Mesenchymal stem cell (in vitro differentiated cells and primary cell): ENCODE measurements at regions not wholly inside any gene's neighbourhood (a gene's known extent, or its start where the extent isn't known, plus 50 kb on each side); places are given as distances from the start of the nearest gene placed in this dataset.

Experiments used
- DNase-seq: peaks from one replicate; pipeline ENCODE4 v3.0.0-alpha.2; 2013
- H2AFZ ChIP-seq: one replicate; pipeline ENCODE4 v1.6.1; 2013; ENCODE audit warnings: low read depth, mild to moderate bottlenecking, control low read depth, inconsistent platforms, low read length, moderate library complexity
- H2AK5ac ChIP-seq: 2 replicates; pipeline ENCODE4 v1.6.1; 2013; ENCODE audit warnings: low read length, moderate library complexity, mild to moderate bottlenecking, inconsistent platforms; ENCODE audit not compliant: severe bottlenecking
- H2BK120ac ChIP-seq: one replicate; pipeline ENCODE4 v1.6.1; 2013; ENCODE audit warnings: low read depth, mild to moderate bottlenecking, inconsistent platforms, low read length, moderate library complexity
- H2BK12ac ChIP-seq, 2 experiments: one replicate each; pipeline ENCODE4 v1.6.1; 2013; ENCODE audit warnings: inconsistent platforms in 2 of 2, low read length in 2 of 2, mild to moderate bottlenecking in 2 of 2, moderate library complexity in 2 of 2, control low read depth in 1 of 2
- H2BK15ac ChIP-seq: one replicate; pipeline ENCODE4 v1.6.1; 2013; ENCODE audit warnings: mild to moderate bottlenecking, low read depth, inconsistent platforms; ENCODE audit not compliant: poor library complexity, severe bottlenecking
- H2BK5ac ChIP-seq: 2 replicates; pipeline ENCODE4 v1.6.1; 2013; ENCODE audit warnings: low read depth, mild to moderate bottlenecking, low read length, control low read depth, inconsistent platforms; ENCODE audit not compliant: poor library complexity, severe bottlenecking
- H3K14ac ChIP-seq, 2 experiments: one replicate each; pipeline ENCODE4 v1.6.1; 2013; ENCODE audit warnings: inconsistent platforms in 2 of 2, low read length in 2 of 2, control low read depth in 1 of 2, mild to moderate bottlenecking in 1 of 2, moderate library complexity in 1 of 2
- H3K18ac ChIP-seq, 2 experiments: one replicate each; pipeline ENCODE4 v1.6.1; 2013; ENCODE audit warnings: inconsistent platforms in 2 of 2, low read length in 2 of 2, control low read depth in 1 of 2, low read depth in 1 of 2, mild to moderate bottlenecking in 1 of 2
- H3K23ac ChIP-seq, 2 experiments: one replicate each; pipeline ENCODE4 v1.6.1; 2013; ENCODE audit warnings: inconsistent platforms in 2 of 2, low read length in 2 of 2, mild to moderate bottlenecking in 2 of 2, moderate library complexity in 2 of 2, control low read depth in 1 of 2
- H3K27ac ChIP-seq: 2 replicates; pipeline ENCODE4 v1.5.1; 2013; ENCODE audit warnings: mild to moderate bottlenecking, moderate library complexity, low read length, control low read depth, inconsistent platforms; ENCODE audit not compliant: poor library complexity, severe bottlenecking
- H3K27me3 ChIP-seq, 2 experiments: 2 replicates each; pipeline versions ENCODE4 v1.6.1 to v1.7.0; 2013; ENCODE audit warnings: low read length in 2 of 2, mild to moderate bottlenecking in 2 of 2, moderate library complexity in 2 of 2, control low read depth in 1 of 2, inconsistent platforms in 1 of 2; ENCODE audit not compliant: control insufficient read depth in 1 of 2, insufficient read depth in 1 of 2
- H3K36me3 ChIP-seq, 2 experiments: 2 replicates each; pipeline versions ENCODE4 v1.6.1 to v1.7.0; 2013; ENCODE audit warnings: low read length in 2 of 2, control low read depth in 1 of 2, inconsistent platforms in 1 of 2, low read depth in 1 of 2, mild to moderate bottlenecking in 1 of 2; ENCODE audit not compliant: insufficient read depth in 2 of 2, control insufficient read depth in 1 of 2
- H3K4ac ChIP-seq, 2 experiments: one replicate each; pipeline ENCODE4 v1.6.1; 2013; ENCODE audit warnings: inconsistent platforms in 2 of 2, low read length in 2 of 2, mild to moderate bottlenecking in 2 of 2, moderate library complexity in 2 of 2, control low read depth in 1 of 2, low read depth in 1 of 2
- H3K4me1 ChIP-seq: 2 replicates; pipeline ENCODE4 v1.6.1; 2013; ENCODE audit warnings: low read depth, low read length, control low read depth; ENCODE audit not compliant: control insufficient read depth, insufficient read depth
- H3K4me2 ChIP-seq: 2 replicates; pipeline ENCODE4 v1.6.1; 2013; ENCODE audit warnings: low read length, mild to moderate bottlenecking, inconsistent platforms; ENCODE audit not compliant: poor library complexity, severe bottlenecking
- H3K4me3 ChIP-seq, 2 experiments: 2 replicates each; pipeline versions ENCODE4 v1.5.1 to v1.7.0; 2013; ENCODE audit warnings: low read length in 2 of 2, mild to moderate bottlenecking in 2 of 2, control low read depth in 1 of 2, low read depth in 1 of 2; ENCODE audit not compliant: insufficient read depth in 1 of 2
- H3K79me1 ChIP-seq: replicated peaks from 2 replicates; pipeline ENCODE4 v1.6.1; 2013; ENCODE audit warnings: mild to moderate bottlenecking, control low read depth, low read length, inconsistent platforms; ENCODE audit not compliant: poor library complexity, severe bottlenecking
- H3K9ac ChIP-seq: 2 replicates; pipeline ENCODE4 v1.7.0; 2013; ENCODE audit warnings: mild to moderate bottlenecking, low read length, moderate library complexity
- H3K9me3 ChIP-seq: 2 replicates; pipeline ENCODE4 v1.7.0; 2013; ENCODE audit warnings: mild to moderate bottlenecking, low read length; ENCODE audit not compliant: control insufficient read depth
- H4K8ac ChIP-seq: one replicate; pipeline ENCODE4 v1.6.1; 2013; ENCODE audit warnings: inconsistent platforms, mild to moderate bottlenecking, low read length, moderate library complexity
- H4K91ac ChIP-seq: one replicate; pipeline ENCODE4 v1.6.1; 2013; ENCODE audit warnings: mild to moderate bottlenecking, low read length, inconsistent platforms
- WGBS: methylation state at CpG from one replicate; pipeline ENCODE4 v1.1.7; 2013; ENCODE audit warnings: mixed read lengths; 5-methylcytosine and 5-hydroxymethylcytosine counted together

DNA sequence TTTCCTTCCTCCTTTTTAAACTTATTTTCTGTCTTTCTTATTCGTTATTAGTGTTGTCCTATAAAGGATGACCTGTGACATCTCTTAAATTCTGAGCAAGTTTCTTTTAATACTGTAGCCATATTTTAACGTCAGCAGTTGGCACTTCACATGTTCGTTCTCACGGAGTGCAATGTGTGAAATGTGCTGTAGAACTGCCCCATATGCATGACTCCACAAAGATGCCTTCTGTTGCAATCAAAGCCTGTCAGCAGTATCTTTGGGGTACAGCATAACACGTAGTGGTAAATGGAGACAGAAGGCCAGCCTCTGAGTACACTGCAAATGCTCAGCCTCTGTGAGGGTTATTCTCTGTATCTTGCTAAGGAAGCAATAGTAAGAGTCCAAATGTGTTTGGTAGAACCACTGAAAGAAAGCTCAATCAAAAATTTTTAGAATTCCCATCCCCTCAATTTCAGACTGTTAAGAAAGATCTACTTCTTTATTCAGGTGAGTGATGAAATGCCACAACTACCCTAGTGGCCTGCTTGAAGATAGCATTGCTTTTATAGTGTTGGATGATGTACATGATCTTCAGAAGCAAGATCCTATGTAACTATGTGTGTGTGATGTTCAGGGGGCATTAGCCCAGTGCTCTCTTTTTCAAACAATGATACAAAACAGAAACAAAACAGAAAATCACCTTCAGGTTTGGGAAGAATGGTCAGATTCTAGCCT lies 277.7 kb downstream of the TMEM167A start:
- H3K9me3 ChIP-seq, result no peaks in the 10 kb centered on the region
- no peaks in the 10 kb centered on the region for H3K27me3 ChIP-seq
- H3K36me3 ChIP-seq, result no peaks in the 10 kb centered on the region
- no peak overlapping the region for H2BK12ac ChIP-seq
- H3K23ac ChIP-seq, result no peak overlapping the region
- H4K91ac ChIP-seq, result no peak overlapping the region
- no peak for DNase-seq
- no peak overlapping the region for H3K27ac ChIP-seq
- no peak overlapping the region for H2BK120ac ChIP-seq
- H3K14ac ChIP-seq, result no peak overlapping the region
- no peak overlapping the region for H3K4ac ChIP-seq
- no peak overlapping the region for H3K4me2 ChIP-seq
- H3K79me1 ChIP-seq, result no peaks in the 10 kb centered on the region
- no peaks in the 10 kb centered on the region for H3K4me1 ChIP-seq
- H2BK15ac ChIP-seq, result no peak overlapping the region
- WGBS, result 89% methylated on average over 5 of the region's 5 CpGs
- no peak overlapping the region for H2AK5ac ChIP-seq
- no peak overlapping the region for H3K4me3 ChIP-seq
- no peak overlapping the region for H3K18ac ChIP-seq
- H2AFZ ChIP-seq, result no peak overlapping the region
- no peak overlapping the region for H4K8ac ChIP-seq
- no peak overlapping the region for H2BK5ac ChIP-seq
- no peak overlapping the region for H3K9ac ChIP-seq

- no peak overlapping the region for H3K4me3 ChIP-seq
- no peak overlapping the region for H2BK5ac ChIP-seq
- no peak overlapping the region for H3K27ac ChIP-seq
- H2BK15ac ChIP-seq, result no peak overlapping the region
- H3K27me3 ChIP-seq, result no peaks in the 10 kb centered on the region
- H3K4ac ChIP-seq, result no peak overlapping the region
- H3K9ac ChIP-seq, result no peak overlapping the region
- H2AFZ ChIP-seq, result no peak overlapping the region
- H3K79me1 ChIP-seq, result no peaks in the 10 kb centered on the region
- H4K91ac ChIP-seq, result no peak overlapping the region
- no peak overlapping the region for H3K14ac ChIP-seq
- no peaks in the 10 kb centered on the region for H3K4me1 ChIP-seq
- DNase-seq, result no peak
- no peak overlapping the region for H3K23ac ChIP-seq
- H4K8ac ChIP-seq, result no peak overlapping the region
- H2AK5ac ChIP-seq, result no peak overlapping the region
- no peak overlapping the region for H2BK120ac ChIP-seq
- no peak overlapping the region for H3K4me2 ChIP-seq
- H3K18ac ChIP-seq, result no peak overlapping the region
- WGBS, result 94% methylated on average over 2 of the region's 2 CpGs
- H2BK12ac ChIP-seq, result no peak overlapping the region
- no peaks in the 10 kb centered on the region for H3K9me3 ChIP-seq
- H3K36me3 ChIP-seq, result no peaks in the 10 kb centered on the region
Measured at GRCh38 chr5:82798676-82799075, 278.5 kb downstream of the TMEM167A start.

DNA sequence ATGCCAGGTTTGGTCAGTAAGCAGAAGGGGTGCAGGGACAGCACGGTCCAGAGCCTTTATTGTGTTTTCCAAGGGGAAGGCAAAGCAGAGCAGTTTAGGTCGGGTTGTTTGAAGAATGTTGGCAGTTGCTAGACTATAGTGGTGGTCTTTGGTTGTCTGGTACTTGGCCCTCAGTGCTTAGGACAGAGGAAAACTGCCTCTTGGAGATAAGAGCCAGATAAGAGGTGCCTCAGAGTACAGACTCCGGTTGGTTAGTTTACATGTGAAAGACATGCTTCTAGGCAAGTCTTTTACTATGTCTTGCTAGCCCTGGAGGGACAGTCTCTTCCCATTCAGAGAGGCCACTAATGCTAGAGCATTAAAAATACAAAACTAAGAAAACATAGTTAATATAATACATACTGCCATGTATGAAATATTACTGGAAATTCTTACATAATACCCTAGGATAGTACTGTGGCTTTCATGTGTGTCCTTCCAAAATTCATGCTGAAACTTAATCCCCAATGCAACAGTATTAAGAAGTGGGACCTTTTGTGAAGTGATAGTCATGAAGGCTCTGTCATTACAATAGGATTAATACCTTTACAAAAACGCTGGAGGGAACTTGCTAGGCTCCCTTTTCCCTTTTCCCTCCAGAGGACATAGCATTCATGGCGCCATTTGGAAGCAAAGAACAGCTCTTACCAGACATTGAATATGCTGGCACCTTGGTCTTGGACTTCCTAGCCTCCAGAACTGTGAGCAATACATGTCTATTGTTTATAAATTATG lies 280.4 kb downstream of the TMEM167A start:
- H2BK120ac ChIP-seq, result no peak overlapping the region
- no peaks in the 10 kb centered on the region for H3K79me1 ChIP-seq
- no peak overlapping the region for H2AK5ac ChIP-seq
- 37% methylated on average over 5 of the region's 5 CpGs for WGBS
- no peak overlapping the region for H4K91ac ChIP-seq
- no peaks in the 10 kb centered on the region for H3K4me1 ChIP-seq
- H2BK12ac ChIP-seq, result no peak overlapping the region
- H3K4me3 ChIP-seq, result no peak overlapping the region
- H3K9ac ChIP-seq, result no peak overlapping the region
- no peak for DNase-seq
- H3K9me3 ChIP-seq, result no peaks in the 10 kb centered on the region
- H4K8ac ChIP-seq, result no peak overlapping the region
- H3K27ac ChIP-seq, result no peak overlapping the region
- no peaks in the 10 kb centered on the region for H3K27me3 ChIP-seq
- no peak overlapping the region for H3K4ac ChIP-seq
- no peak overlapping the region for H3K14ac ChIP-seq
- no peaks in the 10 kb centered on the region for H3K36me3 ChIP-seq
- H3K18ac ChIP-seq, result no peak overlapping the region
- H3K23ac ChIP-seq, result no peak overlapping the region
- no peak overlapping the region for H3K4me2 ChIP-seq
- no peak overlapping the region for H2BK15ac ChIP-seq
- no peak overlapping the region for H2BK5ac ChIP-seq
- no peak overlapping the region for H2AFZ ChIP-seq

- H3K18ac ChIP-seq, result no peak overlapping the region
- no peaks in the 10 kb centered on the region for H3K36me3 ChIP-seq
- DNase-seq, result no peak
- WGBS, result 96% methylated on average over 1 of the region's 2 CpGs
- no peak overlapping the region for H2BK5ac ChIP-seq
- H3K14ac ChIP-seq, result no peak overlapping the region
- no peak overlapping the region for H3K23ac ChIP-seq
- H4K8ac ChIP-seq, result no peak overlapping the region
- H3K4me3 ChIP-seq, result no peak overlapping the region
- H3K9me3 ChIP-seq, result peaks cover 3% of the 10 kb centered on the region
- H3K4ac ChIP-seq, result no peak overlapping the region
- no peaks in the 10 kb centered on the region for H3K27me3 ChIP-seq
- no peak overlapping the region for H2BK15ac ChIP-seq
- no peak overlapping the region for H2BK120ac ChIP-seq
- no peak overlapping the region for H4K91ac ChIP-seq
- H2AFZ ChIP-seq, result no peak overlapping the region
- H3K4me2 ChIP-seq, result no peak overlapping the region
- no peak overlapping the region for H3K27ac ChIP-seq
- H2BK12ac ChIP-seq, result no peak overlapping the region
- no peaks in the 10 kb centered on the region for H3K4me1 ChIP-seq
- no peak overlapping the region for H2AK5ac ChIP-seq
- no peak overlapping the region for H3K9ac ChIP-seq
- no peaks in the 10 kb centered on the region for H3K79me1 ChIP-seq
Measured at GRCh38 chr5:82794876-82795275, 282.3 kb downstream of the TMEM167A start.
